HCT116 (cell line): ENCODE measurements at regions not wholly inside any gene's neighbourhood (a gene's known extent, or its start where the extent isn't known, plus 50 kb on each side); places are given as distances from the start of the nearest gene placed in this dataset.

Source experiments
- CEBPB ChIP-seq: IDR thresholded peaks from 2 replicates; pipeline ENCODE4 v1.6.1; 2012; ENCODE audit warnings: low read depth
- EZH2 ChIP-seq: fragments of 200-600 bp; sonication (generic); IDR thresholded peaks from 2 replicates; pipeline ENCODE4 v1.6.1; 2017; ENCODE audit warnings: antibody characterized with exemption, mixed run types
- EZH2phosphoT487 ChIP-seq: fragments of 200-600 bp; IDR thresholded peaks from 2 replicates; pipeline ENCODE4 v1.6.1; 2018; ENCODE audit warnings: antibody characterized with exemption, borderline replicate concordance
- MAX ChIP-seq: IDR thresholded peaks from 2 replicates; pipeline ENCODE4 v1.6.1; 2012
- POLR2AphosphoS5 ChIP-seq: IDR thresholded peaks from 2 replicates; pipeline ENCODE4 v1.6.1; 2011; ENCODE audit warnings: mild to moderate bottlenecking, low read depth, low read length, moderate library complexity
- SP1 ChIP-seq: IDR thresholded peaks from 2 replicates; pipeline ENCODE4 v1.6.1; 2012; ENCODE audit warnings: low read depth
- ZNF274 ChIP-seq: fragments of 200-500 bp; sonication (Bioruptor generic); IDR thresholded peaks from 2 replicates; pipeline ENCODE4 v1.6.1; 2014; ENCODE audit warnings: mild to moderate bottlenecking, low read depth, low read length, inconsistent platforms

GRCh38 chr2:82823892-82824291 lies 1635.2 kb downstream of the SUCLG1 start:
- TF ChIP-seq CEBPB (no peak), EZH2phosphoT487 (no peak), SP1 (no peak), POLR2AphosphoS5 (no peak), EZH2 (no peak), MAX (no peak), ZNF274 (no peak)
